Left colon (tissue), 2 donors: ENCODE measurements at regions not wholly inside any gene's neighbourhood (a gene's known extent, or its start where the extent isn't known, plus 50 kb on each side); places are given as distances from the start of the nearest gene placed in this dataset.
A peak's percentile ranks its signal among the peaks of the same experiment; 100 is the strongest.

ENCODE experiments used
- ATAC-seq: fragments of 200-7000 bp; cut with Tn5 transposase; one replicate; pipeline ENCODE4 v1.9.1; 2020; ENCODE audit warnings: mild to moderate bottlenecking, moderate library complexity
- DNase-seq, 2 donors: peaks; one replicate each; pipeline ENCODE4 v3.0.0-alpha.2; 2020
- intact Hi-C, 2 donors: fragments of 100-400 bp; cut with DNase I in 1 of 2; cut with micrococcal nuclease in 1 of 2; formaldehyde crosslinking; loops; one replicate each; pipeline versions ENCODE4 v1.11.2 to v1.14.0; 2022; cut with DNase I, micrococcal nuclease
- donor health status: DM: no; HTN: no; CAD: no.
- donor health status: DM: yes; HTN: yes; CAD: no.

- DNase-seq (no peak), ATAC-seq (no peak)
- intact Hi-C loops, result no loop called here
These were observed 50.2 kb upstream of the CDK1 start for GRCh38 chr10:60728056-60728455.

- ATAC-seq (no peak), DNase-seq (no peak)
- intact Hi-C loops, result no loop called here
These were observed 52.0 kb upstream of the CDK1 start for GRCh38 chr10:60726257-60726656.

- ATAC-seq, result no peak
- no peak for DNase-seq
- intact Hi-C loops, result no loop called here
These were observed 55.7 kb upstream of the CDK1 start for GRCh38 chr10:60722623-60723022.

- intact Hi-C loops, result no loop called here
- DNase-seq, result no peak
- ATAC-seq, result no peak
These were observed 58.6 kb upstream of the CDK1 start for GRCh38 chr10:60719721-60720120.

GRCh38 chr10:60718886-60719285 lies 59.4 kb upstream of the CDK1 start:
- DNase-seq, result no peak
- no peak for ATAC-seq
- intact Hi-C loops, result no loop called here

- ATAC-seq, result no peak
- intact Hi-C loops, result no loop called here
These were observed 60.4 kb upstream of the CDK1 start for GRCh38 chr10:60717852-60718251.

GRCh38 chr10:60714233-60714632 lies 64.0 kb upstream of the CDK1 start:
- intact Hi-C loops, result no loop called here
- ATAC-seq (no peak), DNase-seq (no peak)

More at GRCh38 chr10:60717852-60718251, 60.4 kb upstream of the CDK1 start:
- no peak for DNase-seq

GRCh38 chr10:60711496-60711895 lies 66.8 kb upstream of the CDK1 start:
- DNase-seq (no peak), ATAC-seq (no peak)
- intact Hi-C loops, result no loop called here

GRCh38 chr10:60710041-60710440 lies 68.2 kb upstream of the CDK1 start:
- intact Hi-C loops, result no loop called here
- no peak for ATAC-seq

GRCh38 chr10:60708666-60709065 lies 69.6 kb upstream of the CDK1 start:
- intact Hi-C loops, result no loop called here
- ATAC-seq (no peak), DNase-seq (no peak)

More at GRCh38 chr10:60710041-60710440, 68.2 kb upstream of the CDK1 start:
- DNase-seq, result no peak

- intact Hi-C loops, result no loop called here
- ATAC-seq (peak; percentile 81), DNase-seq (peak in 1 of 2 donors; percentile 11)
These were observed 70.4 kb upstream of the CDK1 start for GRCh38 chr10:60707841-60708240.

GRCh38 chr10:60706146-60706545 lies 72.1 kb upstream of the CDK1 start:
- intact Hi-C loops, result no loop called here
- DNase-seq, result no peak

GRCh38 chr10:60705376-60705775 lies 72.9 kb upstream of the CDK1 start:
- ATAC-seq, result peak; percentile 34
- intact Hi-C loops, result no loop called here
- DNase-seq, result no peak

More at GRCh38 chr10:60706146-60706545, 72.1 kb upstream of the CDK1 start:
- ATAC-seq, result no peak

- intact Hi-C loops, result no loop called here
- ATAC-seq (peak; percentile 89), DNase-seq (no peak)
These were observed 73.8 kb upstream of the CDK1 start for GRCh38 chr10:60704471-60704870.

GRCh38 chr10:60703266-60704041 lies 74.8 kb upstream of the CDK1 start:
- no peak for DNase-seq
- intact Hi-C loops, result no loop called here
- ATAC-seq, result no peak

GRCh38 chr10:60687679-60688078 lies 90.6 kb upstream of the CDK1 start:
- no peak for DNase-seq
- intact Hi-C loops, result no loop called here
- no peak for ATAC-seq

GRCh38 chr10:60684091-60684490 lies 94.2 kb upstream of the CDK1 start:
- DNase-seq (no peak), ATAC-seq (no peak)
- intact Hi-C loops, result no loop called here

GRCh38 chr10:60681103-60681502 lies 97.2 kb upstream of the CDK1 start:
- DNase-seq (no peak), ATAC-seq (no peak)
- intact Hi-C loops, result no loop called here

- ATAC-seq, result no peak
- intact Hi-C loops, result no loop called here
- no peak for DNase-seq
These were observed 98.8 kb upstream of the CDK1 start for GRCh38 chr10:60679388-60679990.

GRCh38 chr10:60678978-60679377 lies 99.3 kb upstream of the CDK1 start:
- no peak for ATAC-seq
- intact Hi-C loops, result no loop called here
- DNase-seq, result no peak
